IgD-negative memory B cell (primary cell): ENCODE measurements at regions not wholly inside any gene's neighbourhood (a gene's known extent, or its start where the extent isn't known, plus 50 kb on each side); places are given as distances from the start of the nearest gene placed in this dataset.
A peak's percentile ranks its signal among the peaks of the same experiment; 100 is the strongest.

ENCODE experiments used
- H3K27ac Mint-ChIP-seq, 3 donors: one replicate each; pipeline ENCODE4 v1.8.0; 2020 to 2022; ENCODE audit warnings: mild to moderate bottlenecking in 3 of 3, mixed read lengths in 3 of 3, moderate library complexity in 1 of 3
- H3K27me3 Mint-ChIP-seq: one replicate; pipeline ENCODE4 v1.8.0; 2021; ENCODE audit warnings: mixed read lengths
- H3K36me3 Mint-ChIP-seq: one replicate; pipeline ENCODE4 v1.8.0; 2020; ENCODE audit warnings: mild to moderate bottlenecking, mixed read lengths
- H3K4me1 Mint-ChIP-seq, 3 donors: one replicate each; pipeline ENCODE4 v1.8.0; 2020 to 2022; ENCODE audit warnings: mixed read lengths in 3 of 3, mild to moderate bottlenecking in 1 of 3
- H3K4me3 Mint-ChIP-seq, 4 donors: one replicate each; pipeline ENCODE4 v1.8.0; 2020 to 2022; ENCODE audit warnings: mild to moderate bottlenecking in 4 of 4, mixed read lengths in 4 of 4, moderate library complexity in 3 of 4
- H3K9me3 Mint-ChIP-seq, 3 donors: one replicate each; pipeline ENCODE4 v1.8.0; 2020 to 2021; ENCODE audit warnings: mixed read lengths in 3 of 3, mild to moderate bottlenecking in 1 of 3

GRCh38 chr9:19936598-19936997, 147.8 kb upstream of the SLC24A2 start:
- Mint-ChIP-seq H3K27me3 (peaks cover 11% of the 10 kb centered on the region), H3K27ac (no peak overlapping the region), H3K4me1 (peaks cover 0 to 8% (median 0%) of the 10 kb centered on the region in 3 donors), H3K36me3 (no peaks in the 10 kb centered on the region), H3K9me3 (no peaks in the 10 kb centered on the region), H3K4me3 (no peak overlapping the region)

GRCh38 chr9:19935422-19935821, 146.6 kb upstream of the SLC24A2 start:
- no peak overlapping the region for H3K4me3 Mint-ChIP-seq
- no peak overlapping the region for H3K27ac Mint-ChIP-seq
- H3K9me3 Mint-ChIP-seq = no peaks in the 10 kb centered on the region
- H3K36me3 Mint-ChIP-seq = no peaks in the 10 kb centered on the region
- peaks cover 0 to 13% (median 2%) of the 10 kb centered on the region in 3 donors for H3K4me1 Mint-ChIP-seq
- H3K27me3 Mint-ChIP-seq = peaks cover 11% of the 10 kb centered on the region

- Mint-ChIP-seq H3K27ac (no peak overlapping the region), H3K9me3 (no peaks in the 10 kb centered on the region), H3K27me3 (peaks cover 11% of the 10 kb centered on the region), H3K4me3 (peak overlapping the region in 2 of 4 donors; percentile 42 to 53), H3K36me3 (no peaks in the 10 kb centered on the region), H3K4me1 (peaks cover 0 to 13% (median 2%) of the 10 kb centered on the region in 3 donors)
These were observed 145.5 kb upstream of the SLC24A2 start for GRCh38 chr9:19934301-19934871.

- Mint-ChIP-seq H3K4me3 (no peak overlapping the region), H3K9me3 (no peaks in the 10 kb centered on the region), H3K4me1 (peaks cover 1 to 13% (median 2%) of the 10 kb centered on the region in 3 donors), H3K27me3 (peaks cover 11% of the 10 kb centered on the region), H3K27ac (no peak overlapping the region), H3K36me3 (no peaks in the 10 kb centered on the region)
These were observed 142.5 kb upstream of the SLC24A2 start for GRCh38 chr9:19931098-19931890.

- Mint-ChIP-seq H3K9me3 (no peaks in the 10 kb centered on the region), H3K27me3 (peaks cover 4% of the 10 kb centered on the region), H3K4me1 (peaks cover 6 to 8% (median 6%) of the 10 kb centered on the region in 3 donors), H3K4me3 (no peak overlapping the region), H3K27ac (peak overlapping the region in 1 of 3 donors; percentile 11), H3K36me3 (no peaks in the 10 kb centered on the region)
These were observed 138.7 kb upstream of the SLC24A2 start for GRCh38 chr9:19927560-19927959.

GRCh38 chr9:19926774-19927173, 137.9 kb upstream of the SLC24A2 start:
- Mint-ChIP-seq H3K9me3 (no peaks in the 10 kb centered on the region), H3K36me3 (no peaks in the 10 kb centered on the region), H3K4me3 (no peak overlapping the region), H3K4me1 (peaks cover 6 to 8% (median 6%) of the 10 kb centered on the region in 3 donors), H3K27ac (no peak overlapping the region), H3K27me3 (peaks cover 4% of the 10 kb centered on the region)

GRCh38 chr9:19925674-19926503, 137.1 kb upstream of the SLC24A2 start:
- no peaks in the 10 kb centered on the region for H3K36me3 Mint-ChIP-seq
- H3K9me3 Mint-ChIP-seq = no peaks in the 10 kb centered on the region
- peak overlapping the region in 1 of 4 donors; percentile 77 for H3K4me3 Mint-ChIP-seq
- H3K27me3 Mint-ChIP-seq = peaks cover 4% of the 10 kb centered on the region
- peaks cover 5 to 7% (median 6%) of the 10 kb centered on the region in 3 donors for H3K4me1 Mint-ChIP-seq
- H3K27ac Mint-ChIP-seq = no peak overlapping the region

- Mint-ChIP-seq H3K4me1 (peaks cover 0 to 6% (median 6%) of the 10 kb centered on the region in 3 donors), H3K36me3 (no peaks in the 10 kb centered on the region), H3K4me3 (no peak overlapping the region), H3K27me3 (peaks cover 10% of the 10 kb centered on the region), H3K27ac (no peak overlapping the region), H3K9me3 (no peaks in the 10 kb centered on the region)
These were observed 135.2 kb upstream of the SLC24A2 start for GRCh38 chr9:19924080-19924479.

- Mint-ChIP-seq H3K4me3 (no peak overlapping the region), H3K27me3 (peaks cover 11% of the 10 kb centered on the region), H3K4me1 (peaks cover 0 to 6% (median 6%) of the 10 kb centered on the region in 3 donors), H3K36me3 (no peaks in the 10 kb centered on the region), H3K9me3 (no peaks in the 10 kb centered on the region), H3K27ac (no peak overlapping the region)
These were observed 133.8 kb upstream of the SLC24A2 start for GRCh38 chr9:19922476-19923118.

- Mint-ChIP-seq H3K27ac (no peak overlapping the region), H3K4me1 (no peaks in the 10 kb centered on the region), H3K9me3 (no peaks in the 10 kb centered on the region), H3K4me3 (no peak overlapping the region), H3K27me3 (peaks cover 7% of the 10 kb centered on the region), H3K36me3 (no peaks in the 10 kb centered on the region)
These were observed 131.6 kb upstream of the SLC24A2 start for GRCh38 chr9:19920401-19920800.

- Mint-ChIP-seq H3K27ac (no peak overlapping the region), H3K4me1 (no peaks in the 10 kb centered on the region), H3K27me3 (peaks cover 7% of the 10 kb centered on the region), H3K4me3 (no peak overlapping the region), H3K36me3 (no peaks in the 10 kb centered on the region), H3K9me3 (no peaks in the 10 kb centered on the region)
These were observed 129.8 kb upstream of the SLC24A2 start for GRCh38 chr9:19918630-19919029.

GRCh38 chr9:19914044-19914443, 125.2 kb upstream of the SLC24A2 start:
- Mint-ChIP-seq H3K9me3 (peaks cover 0 to 2% (median 0%) of the 10 kb centered on the region in 3 donors), H3K27ac (no peak overlapping the region), H3K4me3 (no peak overlapping the region), H3K36me3 (no peaks in the 10 kb centered on the region), H3K27me3 (peaks cover 1% of the 10 kb centered on the region), H3K4me1 (no peaks in the 10 kb centered on the region)

- H3K4me3 Mint-ChIP-seq = no peak overlapping the region
- no peak overlapping the region for H3K27ac Mint-ChIP-seq
- no peaks in the 10 kb centered on the region for H3K27me3 Mint-ChIP-seq
- H3K9me3 Mint-ChIP-seq = peaks cover 0 to 2% (median 0%) of the 10 kb centered on the region in 3 donors
- no peaks in the 10 kb centered on the region for H3K4me1 Mint-ChIP-seq
- H3K36me3 Mint-ChIP-seq = no peaks in the 10 kb centered on the region
These were observed 124.3 kb upstream of the SLC24A2 start for GRCh38 chr9:19913151-19913550.

- no peaks in the 10 kb centered on the region for H3K4me1 Mint-ChIP-seq
- H3K36me3 Mint-ChIP-seq = no peaks in the 10 kb centered on the region
- no peak overlapping the region for H3K27ac Mint-ChIP-seq
- H3K4me3 Mint-ChIP-seq = no peak overlapping the region
- H3K27me3 Mint-ChIP-seq = no peaks in the 10 kb centered on the region
- H3K9me3 Mint-ChIP-seq = no peaks in the 10 kb centered on the region
These were observed 114.2 kb upstream of the SLC24A2 start for GRCh38 chr9:19903076-19903475.

GRCh38 chr9:19901586-19901985, 112.7 kb upstream of the SLC24A2 start:
- Mint-ChIP-seq H3K4me3 (no peak overlapping the region), H3K27me3 (no peaks in the 10 kb centered on the region), H3K27ac (no peak overlapping the region), H3K36me3 (no peaks in the 10 kb centered on the region), H3K4me1 (no peaks in the 10 kb centered on the region), H3K9me3 (no peaks in the 10 kb centered on the region)
